GM18519 (cell line): ENCODE measurements at regions not wholly inside any gene's neighbourhood (a gene's known extent, or its start where the extent isn't known, plus 50 kb on each side); places are given as distances from the start of the nearest gene placed in this dataset.

ENCODE experiments used
- ATAC-seq: cut with Tn5 transposase; IDR thresholded peaks from one replicate; pipeline ENCODE4 v1.9.1; 2021; ENCODE audit warnings: mild to moderate bottlenecking, moderate library complexity; ENCODE audit not compliant: unreplicated experiment, low FRiP score

GRCh38 chr14:101358320-101359125 lies 202.8 kb upstream of the DIO3 start:
- no peak for ATAC-seq

- no peak for ATAC-seq
These were observed 201.9 kb upstream of the DIO3 start for GRCh38 chr14:101359221-101360053.

- no peak for ATAC-seq
These were observed 201.0 kb upstream of the DIO3 start for GRCh38 chr14:101360054-101360911.

- ATAC-seq = no peak
These were observed 200.3 kb upstream of the DIO3 start for GRCh38 chr14:101361044-101361443.

GRCh38 chr14:101361451-101362433 lies 199.6 kb upstream of the DIO3 start:
- ATAC-seq = no peak

GRCh38 chr14:101362529-101363260 lies 198.6 kb upstream of the DIO3 start:
- ATAC-seq = no peak

GRCh38 chr14:101363261-101363555 lies 198.1 kb upstream of the DIO3 start:
- no peak for ATAC-seq

- ATAC-seq = no peak
These were observed 197.4 kb upstream of the DIO3 start for GRCh38 chr14:101363880-101364391.

GRCh38 chr14:101364503-101365328 lies 196.6 kb upstream of the DIO3 start:
- no peak for ATAC-seq

GRCh38 chr14:101365329-101366158 lies 195.8 kb upstream of the DIO3 start:
- no peak for ATAC-seq

GRCh38 chr14:101367421-101368261 lies 193.7 kb upstream of the DIO3 start:
- no peak for ATAC-seq

- no peak for ATAC-seq
These were observed 192.7 kb upstream of the DIO3 start for GRCh38 chr14:101368629-101369028.

- ATAC-seq = no peak
These were observed 191.9 kb upstream of the DIO3 start for GRCh38 chr14:101369194-101369915.

GRCh38 chr14:101369916-101370592 lies 191.2 kb upstream of the DIO3 start:
- ATAC-seq = no peak
